Skeletal muscle cell (primary cell): ENCODE measurements at regions not wholly inside any gene's neighbourhood (a gene's known extent, or its start where the extent isn't known, plus 50 kb on each side); places are given as distances from the start of the nearest gene placed in this dataset.
"Not testable (repeated sequence)": the region's sequence is repeated elsewhere in the genome, so short reads cannot be mapped to it uniquely, and the experiment has no call there.

Experiments used
- DNase-seq: peaks from one replicate; pipeline ENCODE4 v3.0.0-alpha.2; 2010; ENCODE audit warnings: low read depth
- H3K4me3 ChIP-seq: 2 replicates; pipeline ENCODE4 v1.5.1; 2011; ENCODE audit warnings: low read depth, mild to moderate bottlenecking, control low read depth, low read length, moderate library complexity

DNA sequence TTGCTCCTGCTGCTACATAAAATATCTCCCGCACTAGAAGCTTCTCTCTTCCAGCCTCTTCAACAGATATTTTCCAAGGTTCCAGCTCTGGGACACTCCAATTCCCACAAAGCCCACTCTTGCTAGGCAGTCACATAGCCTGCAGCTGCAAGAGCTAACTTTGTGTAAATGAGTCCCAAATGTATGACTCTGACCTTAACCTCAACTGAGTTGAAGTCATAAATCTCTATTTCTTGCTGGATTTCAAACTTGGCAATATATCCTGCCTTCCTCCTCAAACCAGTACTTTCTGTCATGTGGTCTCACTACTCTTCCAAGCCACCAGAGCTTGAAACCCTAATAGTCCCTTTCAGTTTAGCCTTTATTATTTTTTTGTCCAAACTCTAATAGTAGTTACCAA is 315.4 kb upstream of the GRIA3 start:
- peak; percentile 25 for DNase-seq

GRCh38 chrX:122869171-122869570 is 314.9 kb upstream of the GRIA3 start:
- no peak for DNase-seq

More for the DNA sequence above, 315.4 kb upstream of the GRIA3 start:
- no peak overlapping the region for H3K4me3 ChIP-seq

GRCh38 chrX:122878269-122878668 is 305.8 kb upstream of the GRIA3 start:
- H3K4me3 ChIP-seq, result no peak overlapping the region
- no peak for DNase-seq

More at GRCh38 chrX:122869171-122869570, 314.9 kb upstream of the GRIA3 start:
- H3K4me3 ChIP-seq, result no peak overlapping the region

GRCh38 chrX:122880952-122881351 is 303.1 kb upstream of the GRIA3 start:
- no peak for DNase-seq
- H3K4me3 ChIP-seq, result no peak overlapping the region

GRCh38 chrX:122890729-122891128 is 293.3 kb upstream of the GRIA3 start:
- no peak overlapping the region for H3K4me3 ChIP-seq
- DNase-seq, result no peak

GRCh38 chrX:122906726-122907125 is 277.4 kb upstream of the GRIA3 start:
- no peak for DNase-seq
- no peak overlapping the region for H3K4me3 ChIP-seq

DNA sequence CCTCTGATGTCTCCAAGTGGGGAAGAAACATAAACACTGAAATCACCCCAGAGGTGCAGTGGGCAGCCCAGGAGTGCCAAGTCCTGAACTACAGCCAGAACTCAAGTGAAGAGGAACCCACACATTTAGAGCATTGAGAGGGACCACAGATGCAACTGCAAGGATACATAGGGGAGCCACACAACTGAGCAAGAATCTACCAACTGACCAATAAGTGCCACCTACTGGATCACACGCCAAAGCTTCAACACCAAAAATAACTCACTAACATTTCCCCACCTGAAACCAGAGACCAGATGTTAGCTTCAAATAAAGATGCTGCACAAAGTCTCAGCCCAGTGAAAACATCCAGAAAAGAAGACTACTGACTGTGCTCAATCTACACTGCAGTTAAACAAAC is 276.7 kb upstream of the GRIA3 start:
- no peak for DNase-seq
- no peak overlapping the region for H3K4me3 ChIP-seq

DNA sequence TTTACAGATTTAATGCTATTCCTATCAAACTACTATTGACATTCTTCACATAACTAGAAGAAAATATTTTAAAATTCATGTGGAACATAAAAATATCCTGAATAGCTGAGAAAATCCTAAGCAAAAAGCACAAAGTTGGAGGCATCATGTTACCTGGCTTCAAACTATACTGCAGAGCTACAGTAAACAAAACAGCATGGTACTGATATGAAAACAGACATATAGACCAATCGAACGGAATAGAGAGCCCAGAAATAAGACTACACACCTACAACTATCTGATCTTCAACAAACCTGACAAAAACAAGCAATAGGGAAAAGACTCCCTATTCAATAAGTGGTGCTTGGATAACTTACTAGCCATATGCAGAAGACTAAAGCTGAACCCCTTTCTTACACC is 273.4 kb upstream of the GRIA3 start:
- no peak overlapping the region for H3K4me3 ChIP-seq
- no peak for DNase-seq

DNA sequence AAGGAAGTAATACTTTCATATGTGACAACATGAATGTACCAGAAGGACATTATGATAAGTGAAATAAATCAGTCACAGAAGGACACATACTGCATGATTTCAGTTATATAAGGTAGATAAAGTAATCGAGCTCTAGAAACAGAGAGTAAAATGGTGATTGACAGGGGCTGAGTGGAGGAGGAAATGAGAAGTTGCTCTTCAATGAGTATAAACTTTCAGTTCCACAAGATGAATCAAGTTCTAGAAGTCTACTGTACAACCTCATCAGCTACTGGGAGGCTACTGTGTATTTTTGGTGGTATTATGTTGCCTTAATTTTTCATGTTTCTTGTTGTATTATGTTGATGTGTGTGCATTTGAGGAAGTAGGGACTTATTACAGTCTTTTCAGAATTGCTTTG is 270.9 kb upstream of the GRIA3 start:
- H3K4me3 ChIP-seq, result no peak overlapping the region
- DNase-seq, result no peak

DNA sequence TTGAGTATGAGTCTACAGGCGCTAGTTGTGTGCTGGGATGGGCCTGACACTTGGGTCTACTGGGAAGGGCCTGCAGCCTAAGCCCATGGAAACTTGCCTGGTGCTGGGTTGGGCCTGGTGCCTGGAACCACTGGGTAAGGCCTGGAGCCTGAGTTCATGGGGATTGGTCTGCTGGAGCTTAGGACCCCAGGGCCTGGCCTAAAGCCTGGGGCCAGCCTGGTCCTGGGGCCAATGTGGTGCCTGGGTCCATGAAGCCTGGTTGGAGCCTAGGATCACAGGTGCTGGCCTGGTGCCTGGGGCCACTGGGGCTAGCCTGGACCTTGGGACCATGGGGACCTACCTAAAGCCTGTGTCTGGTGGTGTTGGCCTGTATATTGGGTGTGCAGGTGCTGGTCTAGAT is 270.3 kb upstream of the GRIA3 start:
- H3K4me3 ChIP-seq, result no peak overlapping the region
- DNase-seq, result no peak

GRCh38 chrX:122914256-122914655 is 269.8 kb upstream of the GRIA3 start:
- H3K4me3 ChIP-seq, result no peak overlapping the region
- no peak for DNase-seq

DNA sequence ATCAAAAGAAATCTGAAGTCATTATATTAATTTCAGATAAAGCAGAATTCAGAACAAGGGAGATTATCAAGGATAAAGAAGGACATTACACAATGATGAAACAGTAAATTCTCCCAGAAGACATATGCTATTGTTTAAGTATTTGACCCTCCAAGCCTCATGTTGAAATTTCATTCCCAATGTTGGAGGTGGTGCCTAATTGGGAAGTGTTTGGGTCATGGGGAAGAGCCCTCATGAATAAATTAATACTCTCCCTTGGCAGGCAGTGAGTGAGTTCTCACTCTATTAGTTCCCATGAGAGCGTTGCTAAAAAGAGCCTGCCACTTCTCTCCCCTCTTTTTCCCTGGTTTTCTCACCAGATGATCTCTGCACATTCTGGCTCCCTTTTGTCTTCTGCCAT is 249.9 kb upstream of the GRIA3 start:
- H3K4me3 ChIP-seq, result no peak overlapping the region
- peak; percentile 42 for DNase-seq

- H3K4me3 ChIP-seq, result no peak overlapping the region
- DNase-seq, result no peak
Observed at GRCh38 chrX:122940199-122940598, 243.9 kb upstream of the GRIA3 start.

GRCh38 chrX:122941806-122942205 is 242.3 kb upstream of the GRIA3 start:
- no peak for DNase-seq
- no peak overlapping the region for H3K4me3 ChIP-seq

DNA sequence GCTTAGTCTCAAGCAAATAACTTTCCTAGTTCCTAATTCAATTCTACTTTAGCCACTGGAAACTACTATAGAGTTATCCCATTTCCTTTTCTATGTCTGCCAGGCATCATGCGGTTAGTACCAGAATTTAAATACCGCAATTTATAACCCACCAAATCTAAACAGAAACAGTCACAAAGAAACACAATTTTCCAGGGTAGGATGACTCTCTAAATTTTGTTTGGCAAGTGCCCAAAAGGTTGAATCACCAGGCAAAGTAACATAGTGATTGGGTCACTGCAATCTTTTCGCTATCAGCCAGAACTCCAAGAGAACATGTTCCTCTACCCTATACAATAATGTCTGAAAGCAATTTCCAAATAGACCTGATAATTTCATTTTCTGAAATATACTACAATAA is 240.2 kb upstream of the GRIA3 start:
- peak; percentile 58 for DNase-seq
- no peak overlapping the region for H3K4me3 ChIP-seq

DNA sequence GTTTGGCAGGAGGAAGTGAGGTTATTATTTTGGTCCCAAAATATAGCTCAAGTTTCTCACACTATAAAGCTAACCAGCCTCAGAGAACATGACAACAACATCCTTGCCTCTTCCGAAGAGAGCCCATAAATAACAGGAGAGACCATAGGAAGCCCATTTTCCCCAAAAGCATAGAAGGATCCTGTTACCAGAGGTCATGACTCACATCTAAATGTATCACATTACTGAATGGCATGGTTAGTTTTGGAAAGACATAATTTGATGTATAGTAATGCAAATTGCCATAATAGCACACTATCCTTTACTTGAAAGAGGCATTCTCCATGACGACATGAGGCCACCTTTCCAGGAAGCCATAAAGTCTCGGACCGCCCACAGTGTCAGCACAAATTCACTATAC is 238.8 kb upstream of the GRIA3 start:
- peak; percentile 4 for DNase-seq
- no peak overlapping the region for H3K4me3 ChIP-seq

- no peak for DNase-seq
- H3K4me3 ChIP-seq, result no peak overlapping the region
Observed at GRCh38 chrX:122972604-122973003, 211.5 kb upstream of the GRIA3 start.

- DNase-seq, result no peak
- H3K4me3 ChIP-seq, result no peak overlapping the region
Observed at GRCh38 chrX:122982521-122982920, 201.6 kb upstream of the GRIA3 start.

- H3K4me3 ChIP-seq, DNase-seq: not testable (repeated sequence)
Observed at GRCh38 chrX:123002844-123003243, 181.2 kb upstream of the GRIA3 start.

DNA sequence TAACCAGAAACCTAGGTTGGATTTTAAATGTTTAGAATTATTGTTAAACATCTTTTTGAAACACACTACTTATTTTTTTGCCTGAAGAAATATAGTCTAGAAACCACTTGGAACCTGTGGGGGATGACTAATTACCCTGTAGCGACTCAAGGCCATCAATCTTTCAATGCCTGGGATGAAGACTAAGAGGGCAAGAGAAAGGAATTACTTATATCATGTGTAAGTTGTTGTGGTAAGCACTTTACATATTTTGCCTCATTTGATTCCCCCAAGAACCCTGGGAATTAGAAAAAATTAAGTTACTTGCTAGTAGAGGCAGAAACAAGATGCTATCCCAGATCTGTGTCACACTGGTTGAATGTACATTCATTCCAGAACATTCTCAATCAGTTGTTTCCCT is 170.9 kb upstream of the GRIA3 start:
- DNase-seq, result peak; percentile 13
- no peak overlapping the region for H3K4me3 ChIP-seq

DNA sequence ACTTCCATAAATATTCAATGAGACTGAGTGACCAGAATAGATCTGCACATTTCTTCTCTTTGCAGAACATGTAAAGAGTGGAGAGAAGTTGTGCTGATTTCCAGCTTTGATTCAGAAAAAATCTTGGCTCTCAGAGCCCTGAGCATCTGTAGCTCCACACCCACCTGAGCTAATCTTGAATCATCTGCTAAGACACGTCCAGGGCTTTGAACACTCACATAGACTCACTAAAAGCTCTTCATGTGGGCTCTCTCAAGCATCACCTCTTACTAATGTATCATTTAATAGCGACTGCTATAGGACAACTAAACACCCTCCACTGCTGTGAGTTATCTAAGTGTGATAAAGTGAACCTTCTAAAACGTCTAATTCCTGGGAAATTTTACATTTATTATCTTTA is 147.7 kb upstream of the GRIA3 start:
- no peak for DNase-seq

GRCh38 chrX:123049071-123049625 is 134.9 kb upstream of the GRIA3 start:
- H3K4me3 ChIP-seq, result no peak overlapping the region
- no peak for DNase-seq

More for the DNA sequence above, 147.7 kb upstream of the GRIA3 start:
- no peak overlapping the region for H3K4me3 ChIP-seq
